ENCODE measurements at regions not wholly inside any gene's neighbourhood (a gene's known extent, or its start where the extent isn't known, plus 50 kb on each side); places are given as distances from the start of the nearest gene placed in this dataset.

GRCh38 chr7:7044806-7045205 lies 137.5 kb upstream of the C1GALT1 start:
- DNase-seq (ENCODE audit: low spot score in 2 of 2): no peak
- Mint-ChIP-seq H3K4me1 (no peaks in the 10 kb centered on the region), H3K9me3 (no peaks in the 10 kb centered on the region), H3K4me3 (no peak overlapping the region), H3K27me3 (peaks cover 12% of the 10 kb centered on the region), H3K36me3 (ENCODE audit: insufficient read depth) (no peaks in the 10 kb centered on the region), H3K27ac (ENCODE audit: low read depth) (no peak overlapping the region)
- ATAC-seq (replicated peaks; ENCODE audit: extremely low read depth, poor library complexity, severe bottlenecking): no peak

DNA sequence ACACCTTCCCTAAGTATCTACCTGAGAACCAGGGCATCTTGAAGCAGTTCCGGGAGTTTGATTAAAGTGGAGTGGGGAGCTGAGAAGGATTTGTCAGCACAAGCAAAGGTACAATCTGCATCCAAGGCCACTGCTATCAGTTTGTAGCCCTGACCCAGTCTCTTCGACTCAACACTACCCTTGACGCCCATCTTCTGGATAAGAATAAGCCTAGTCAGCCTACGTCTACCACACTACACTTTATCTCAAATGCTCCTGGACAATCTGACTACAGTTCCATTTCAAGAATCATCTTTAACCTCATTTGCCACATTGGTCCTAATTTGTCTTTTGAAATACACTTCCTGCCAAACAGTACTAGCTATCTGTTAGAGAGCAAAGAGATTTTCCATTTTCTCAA lies 134.1 kb upstream of the C1GALT1 start:
- no peak overlapping the region for H3K27ac Mint-ChIP-seq (ENCODE audit: low read depth)
- H3K4me3 Mint-ChIP-seq: no peak overlapping the region
- no peaks in the 10 kb centered on the region for H3K9me3 Mint-ChIP-seq
- H3K27me3 Mint-ChIP-seq: peaks cover 13% of the 10 kb centered on the region
- no peaks in the 10 kb centered on the region for H3K4me1 Mint-ChIP-seq
- no peak for DNase-seq (ENCODE audit: low spot score in 2 of 2)
- no peak for ATAC-seq (replicated peaks; ENCODE audit: extremely low read depth, poor library complexity, severe bottlenecking)
- no peaks in the 10 kb centered on the region for H3K36me3 Mint-ChIP-seq (ENCODE audit: insufficient read depth)

GRCh38 chr7:7051206-7051877 lies 131.0 kb upstream of the C1GALT1 start:
- H3K4me1 Mint-ChIP-seq: no peaks in the 10 kb centered on the region

DNA sequence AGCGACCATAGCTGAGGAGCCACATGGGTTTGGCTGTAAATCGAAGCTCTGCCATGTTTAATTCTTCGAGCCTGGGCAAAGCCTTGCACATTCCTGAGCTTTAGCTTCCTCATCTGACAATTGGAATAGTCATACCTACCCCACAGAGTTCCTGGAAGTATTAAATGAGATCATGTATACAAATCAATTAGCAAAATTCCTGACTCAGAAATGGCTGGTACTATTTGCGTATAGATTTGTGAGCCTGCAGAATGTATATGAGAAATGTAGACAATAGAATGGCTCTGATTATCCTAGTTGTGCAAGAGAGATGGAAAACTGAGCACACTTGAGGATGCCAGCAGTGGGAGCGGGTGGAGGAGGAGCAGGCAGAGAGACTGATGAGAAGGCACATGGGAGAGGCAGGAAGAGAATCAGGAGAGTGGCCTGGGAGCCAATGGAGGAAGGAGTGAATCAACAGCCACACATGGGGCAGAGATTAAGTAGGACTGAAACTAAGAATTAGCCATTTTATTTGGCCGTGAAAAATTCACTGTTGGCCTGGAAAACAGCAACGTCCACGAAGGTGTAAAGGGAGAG lies 128.0 kb upstream of the C1GALT1 start:
- Mint-ChIP-seq H3K27ac (ENCODE audit: low read depth) (no peak overlapping the region), H3K9me3 (no peaks in the 10 kb centered on the region), H3K27me3 (peaks cover 27% of the 10 kb centered on the region), H3K36me3 (ENCODE audit: insufficient read depth) (no peaks in the 10 kb centered on the region), H3K4me3 (no peak overlapping the region), H3K4me1 (no peaks in the 10 kb centered on the region)
- ATAC-seq (replicated peaks; ENCODE audit: extremely low read depth, poor library complexity, severe bottlenecking) (no peak), DNase-seq (ENCODE audit: low spot score in 2 of 2) (no peak)

More at GRCh38 chr7:7051206-7051877, 131.0 kb upstream of the C1GALT1 start:
- peaks cover 13% of the 10 kb centered on the region for H3K27me3 Mint-ChIP-seq
- no peak overlapping the region for H3K4me3 Mint-ChIP-seq
- H3K36me3 Mint-ChIP-seq (ENCODE audit: insufficient read depth): no peaks in the 10 kb centered on the region
- H3K27ac Mint-ChIP-seq (ENCODE audit: low read depth): no peak overlapping the region
- no peak for ATAC-seq (replicated peaks; ENCODE audit: extremely low read depth, poor library complexity, severe bottlenecking)
- H3K9me3 Mint-ChIP-seq: no peaks in the 10 kb centered on the region
- no peak for DNase-seq (ENCODE audit: low spot score in 2 of 2)

- no peak for DNase-seq (ENCODE audit: low spot score in 2 of 2)
- ATAC-seq (replicated peaks; ENCODE audit: extremely low read depth, poor library complexity, severe bottlenecking): no peak
- no peak overlapping the region for H3K27ac Mint-ChIP-seq (ENCODE audit: low read depth)
- H3K27me3 Mint-ChIP-seq: peaks cover 56% of the 10 kb centered on the region
- no peaks in the 10 kb centered on the region for H3K9me3 Mint-ChIP-seq
- no peak overlapping the region for H3K4me3 Mint-ChIP-seq
- H3K36me3 Mint-ChIP-seq (ENCODE audit: insufficient read depth): peaks cover 2% of the 10 kb centered on the region
- H3K4me1 Mint-ChIP-seq: no peaks in the 10 kb centered on the region
These were observed 121.3 kb upstream of the C1GALT1 start for GRCh38 chr7:7060828-7061599.

GRCh38 chr7:7077945-7078344 lies 104.4 kb upstream of the C1GALT1 start:
- no peak for ATAC-seq (replicated peaks; ENCODE audit: extremely low read depth, poor library complexity, severe bottlenecking)
- Mint-ChIP-seq H3K36me3 (ENCODE audit: insufficient read depth) (no peaks in the 10 kb centered on the region), H3K27ac (ENCODE audit: low read depth) (no peak overlapping the region), H3K27me3 (peaks cover 3% of the 10 kb centered on the region), H3K9me3 (no peaks in the 10 kb centered on the region), H3K4me3 (no peak overlapping the region), H3K4me1 (no peaks in the 10 kb centered on the region)
- DNase-seq (ENCODE audit: low spot score in 2 of 2): no peak

GRCh38 chr7:7080802-7081201 lies 101.5 kb upstream of the C1GALT1 start:
- Mint-ChIP-seq H3K4me1 (no peaks in the 10 kb centered on the region), H3K9me3 (no peaks in the 10 kb centered on the region), H3K4me3 (no peak overlapping the region), H3K27ac (ENCODE audit: low read depth) (no peak overlapping the region), H3K36me3 (ENCODE audit: insufficient read depth) (no peaks in the 10 kb centered on the region), H3K27me3 (peaks cover 13% of the 10 kb centered on the region)
- DNase-seq (ENCODE audit: low spot score in 2 of 2): no peak
- ATAC-seq (replicated peaks; ENCODE audit: extremely low read depth, poor library complexity, severe bottlenecking): no peak

DNA sequence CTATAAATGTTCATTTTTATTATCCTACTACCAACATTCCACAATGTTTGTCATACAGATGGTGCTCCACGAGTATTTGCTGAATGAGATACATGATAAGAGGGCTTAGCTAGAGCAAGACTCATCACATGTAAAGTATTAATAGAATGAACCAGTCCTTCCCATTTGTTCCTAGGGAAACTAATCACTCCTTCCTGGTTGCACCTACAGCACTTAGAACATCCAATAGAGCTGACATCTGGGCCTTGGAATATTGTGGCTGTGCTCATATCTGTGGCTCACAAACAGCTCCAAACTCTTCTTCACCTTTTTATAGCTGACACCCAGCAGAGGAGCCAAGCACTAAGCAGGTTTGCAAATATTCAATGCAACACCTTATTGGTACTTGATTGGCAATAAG lies 91.9 kb upstream of the C1GALT1 start:
- ATAC-seq (replicated peaks; ENCODE audit: extremely low read depth, poor library complexity, severe bottlenecking) (no peak), DNase-seq (ENCODE audit: low spot score in 2 of 2) (no peak)
- Mint-ChIP-seq H3K9me3 (peaks cover 6% of the 10 kb centered on the region), H3K36me3 (ENCODE audit: insufficient read depth) (no peaks in the 10 kb centered on the region), H3K4me3 (no peak overlapping the region), H3K27ac (ENCODE audit: low read depth) (no peak overlapping the region), H3K27me3 (peaks cover 68% of the 10 kb centered on the region), H3K4me1 (no peaks in the 10 kb centered on the region)

DNA sequence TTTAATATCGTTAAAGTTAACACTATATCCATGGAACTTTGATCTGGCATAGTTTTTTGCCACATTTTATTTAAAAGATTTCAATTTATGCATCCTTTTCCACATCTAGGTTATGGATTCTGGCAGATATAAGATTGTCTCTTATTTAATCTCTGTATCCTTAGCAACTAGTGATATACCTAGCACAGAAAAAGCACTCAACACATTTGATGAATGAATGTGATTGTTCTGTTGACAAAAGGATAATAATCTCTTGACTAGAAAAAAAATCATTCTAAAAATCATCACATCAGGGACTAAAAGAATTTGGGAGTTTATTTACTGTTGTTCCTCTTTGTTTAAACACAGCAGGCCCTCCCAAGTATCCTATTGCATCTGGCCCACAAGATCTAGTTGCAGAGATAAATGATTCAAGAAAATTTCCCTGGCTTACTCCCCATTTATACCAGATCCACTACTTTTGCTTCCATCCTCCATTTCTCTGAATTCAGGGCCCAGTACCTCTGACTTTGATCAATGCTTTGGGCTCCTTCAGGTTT lies 84.0 kb upstream of the C1GALT1 start:
- peaks cover 15% of the 10 kb centered on the region for H3K27me3 Mint-ChIP-seq
- H3K4me1 Mint-ChIP-seq: peaks cover 4% of the 10 kb centered on the region
- no peaks in the 10 kb centered on the region for H3K36me3 Mint-ChIP-seq (ENCODE audit: insufficient read depth)
- no peak overlapping the region for H3K4me3 Mint-ChIP-seq
- H3K9me3 Mint-ChIP-seq: no peaks in the 10 kb centered on the region
- no peak overlapping the region for H3K27ac Mint-ChIP-seq (ENCODE audit: low read depth)
- no peak for DNase-seq (ENCODE audit: low spot score in 2 of 2)
- no peak for ATAC-seq (replicated peaks; ENCODE audit: extremely low read depth, poor library complexity, severe bottlenecking)

DNA sequence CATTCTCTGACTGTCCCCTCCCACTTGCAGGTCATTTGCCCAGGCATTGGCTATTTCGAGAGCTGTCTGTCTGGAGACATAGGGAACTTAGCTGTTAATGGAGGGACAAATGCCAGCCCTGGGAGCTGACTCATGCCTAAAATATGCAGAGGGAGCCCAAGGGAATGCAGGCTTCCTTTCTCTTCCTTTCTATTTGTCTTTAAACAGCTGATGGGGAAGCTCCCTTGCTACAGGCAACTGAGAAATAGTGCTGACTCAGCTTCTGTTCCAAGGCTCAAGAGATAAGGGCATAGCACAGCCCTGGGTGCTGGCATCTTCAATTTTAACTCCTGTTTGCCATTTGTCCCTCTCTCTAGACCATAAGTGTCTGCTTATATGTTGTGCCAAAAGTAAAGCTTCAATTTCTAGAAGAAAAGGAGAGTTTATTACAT lies 82.7 kb upstream of the C1GALT1 start:
- DNase-seq (ENCODE audit: low spot score in 2 of 2): no peak
- Mint-ChIP-seq H3K4me3 (no peak overlapping the region), H3K27ac (ENCODE audit: low read depth) (no peak overlapping the region), H3K4me1 (peaks cover 5% of the 10 kb centered on the region), H3K27me3 (peaks cover 15% of the 10 kb centered on the region), H3K36me3 (ENCODE audit: insufficient read depth) (no peaks in the 10 kb centered on the region), H3K9me3 (no peaks in the 10 kb centered on the region)
- no peak for ATAC-seq (replicated peaks; ENCODE audit: extremely low read depth, poor library complexity, severe bottlenecking)

- H3K36me3 Mint-ChIP-seq (ENCODE audit: insufficient read depth): no peaks in the 10 kb centered on the region
- peaks cover 5% of the 10 kb centered on the region for H3K4me1 Mint-ChIP-seq
- H3K27me3 Mint-ChIP-seq: peaks cover 15% of the 10 kb centered on the region
- no peak overlapping the region for H3K27ac Mint-ChIP-seq (ENCODE audit: low read depth)
- ATAC-seq (replicated peaks; ENCODE audit: extremely low read depth, poor library complexity, severe bottlenecking): no peak
- H3K4me3 Mint-ChIP-seq: no peak overlapping the region
- DNase-seq (ENCODE audit: low spot score in 2 of 2): no peak
- H3K9me3 Mint-ChIP-seq: no peaks in the 10 kb centered on the region
These were observed 81.9 kb upstream of the C1GALT1 start for GRCh38 chr7:7100432-7100849.

- no peaks in the 10 kb centered on the region for H3K36me3 Mint-ChIP-seq (ENCODE audit: insufficient read depth)
- no peak overlapping the region for H3K4me3 Mint-ChIP-seq
- H3K27ac Mint-ChIP-seq (ENCODE audit: low read depth): no peak overlapping the region
- no peaks in the 10 kb centered on the region for H3K9me3 Mint-ChIP-seq
- no peaks in the 10 kb centered on the region for H3K27me3 Mint-ChIP-seq
- H3K4me1 Mint-ChIP-seq: peaks cover 5% of the 10 kb centered on the region
- DNase-seq (ENCODE audit: low spot score in 2 of 2) (no peak), ATAC-seq (replicated peaks; ENCODE audit: extremely low read depth, poor library complexity, severe bottlenecking) (no peak)
These were observed 79.4 kb upstream of the C1GALT1 start for GRCh38 chr7:7102906-7103305.
